WTC11 (cell line): ENCODE measurements at regions not wholly inside any gene's neighbourhood (a gene's known extent, or its start where the extent isn't known, plus 50 kb on each side); places are given as distances from the start of the nearest gene placed in this dataset.

Experiments
- ATAC-seq: fragments of 200-7000 bp; cut with Tn5 transposase; 2 replicates; pipeline ENCODE4 v1.10.0; 2021; ENCODE audit warnings: mild to moderate bottlenecking, moderate library complexity
- CTCF ChIA-PET: fragments of 300-600 bp; sonication (Branson Sonifier 250); formaldehyde crosslinking; loops from one replicate; lab custom pipeline; 2021; ENCODE audit warnings: antibody characterized with exemption; lab: Charles Lee
- POLR2A ChIA-PET: fragments of 350-600 bp; sonication (Branson Sonifier 250); formaldehyde crosslinking; loops from one replicate; lab custom pipeline; 2021; ENCODE audit warnings: antibody characterized with exemption; lab: Charles Lee
- DNase-seq: peaks from one replicate; pipeline ENCODE4 v3.0.0; 2021; ENCODE audit warnings: low spot score
- H3K27ac Mint-ChIP-seq: 2 replicates; pipeline ENCODE4 v1.8.0; 2021; ENCODE audit warnings: mixed read lengths
- H3K27me3 Mint-ChIP-seq: 2 replicates; pipeline ENCODE4 v1.8.0; 2021; ENCODE audit warnings: low read depth, mild to moderate bottlenecking, moderate library complexity, mixed read lengths
- H3K36me3 Mint-ChIP-seq: 2 replicates; pipeline ENCODE4 v1.8.0; 2021; ENCODE audit warnings: mixed read lengths
- H3K4me1 Mint-ChIP-seq: 2 replicates; pipeline ENCODE4 v1.8.0; 2022; ENCODE audit warnings: mixed read lengths
- H3K4me3 Mint-ChIP-seq: 2 replicates; pipeline ENCODE4 v1.8.0; 2021; ENCODE audit warnings: mild to moderate bottlenecking, moderate library complexity, mixed read lengths
- H3K9me3 Mint-ChIP-seq: 2 replicates; pipeline ENCODE4 v1.8.0; 2021; ENCODE audit warnings: mixed read lengths
- ARID4B ChIP-seq: sonication (generic); formaldehyde crosslinking; IDR thresholded peaks from 2 replicates; pipeline ENCODE4 v1.8.0; 2023; ENCODE audit warnings: missing genetic modification reagents, mild to moderate bottlenecking, borderline replicate concordance
- ATF1 ChIP-seq: sonication (generic); formaldehyde crosslinking; IDR thresholded peaks from 2 replicates; pipeline ENCODE4 v1.8.1; 2023; ENCODE audit warnings: mild to moderate bottlenecking, moderate library complexity, missing genetic modification reagents
- CBFB ChIP-seq: sonication (generic); formaldehyde crosslinking; IDR thresholded peaks from 2 replicates; pipeline ENCODE4 v1.8.1; 2022; ENCODE audit warnings: mild to moderate bottlenecking, low read depth, missing genetic modification reagents
- CREB1 ChIP-seq: sonication (generic); formaldehyde crosslinking; IDR thresholded peaks from 2 replicates; pipeline ENCODE4 v1.8.0; 2023; ENCODE audit warnings: mild to moderate bottlenecking, missing genetic modification reagents
- ELF4 ChIP-seq: sonication (generic); formaldehyde crosslinking; IDR thresholded peaks from 2 replicates; pipeline ENCODE4 v1.8.1; 2022; ENCODE audit warnings: low read depth, mild to moderate bottlenecking, moderate library complexity, missing genetic modification reagents
- FOXJ3 ChIP-seq: sonication (generic); formaldehyde crosslinking; IDR thresholded peaks from 2 replicates; pipeline ENCODE4 v1.9.0; 2021; ENCODE audit warnings: missing genetic modification reagents, mild to moderate bottlenecking, borderline replicate concordance
- GRHL2 ChIP-seq: fragments of 250-450 bp; sonication (Bioruptor Pico); IDR thresholded peaks from 2 replicates; pipeline ENCODE4 v1.8.0; 2022; ENCODE audit warnings: mild to moderate bottlenecking, moderate library complexity; ENCODE audit not compliant: insufficient replicate concordance, severe bottlenecking
- MXD4 ChIP-seq: fragments of 250-450 bp; sonication (Bioruptor Pico); IDR thresholded peaks from 2 replicates; pipeline ENCODE4 v1.8.0; 2021; ENCODE audit warnings: mild to moderate bottlenecking, moderate library complexity, borderline replicate concordance
- MYBL2 ChIP-seq: sonication (generic); formaldehyde crosslinking; IDR thresholded peaks from 2 replicates; pipeline ENCODE4 v1.8.1; 2023; ENCODE audit warnings: mild to moderate bottlenecking, moderate library complexity, missing genetic modification reagents
- NFE2L1 ChIP-seq: sonication (generic); formaldehyde crosslinking; IDR thresholded peaks from 2 replicates; pipeline ENCODE4 v1.8.1; 2023; ENCODE audit warnings: missing genetic modification reagents
- NR1H2 ChIP-seq: sonication (generic); formaldehyde crosslinking; IDR thresholded peaks from 2 replicates; pipeline ENCODE4 v1.9.0; 2021; ENCODE audit warnings: mild to moderate bottlenecking, moderate library complexity, missing genetic modification reagents
- RORB ChIP-seq: fragments of 250-450 bp; sonication (Bioruptor Pico); IDR thresholded peaks from 2 replicates; pipeline ENCODE4 v1.9.0; 2021; ENCODE audit warnings: mild to moderate bottlenecking
- SMAD4 ChIP-seq: sonication (generic); formaldehyde crosslinking; IDR thresholded peaks from 2 replicates; pipeline ENCODE4 v1.8.0; 2022; ENCODE audit warnings: mild to moderate bottlenecking, missing genetic modification reagents
- TEAD4 ChIP-seq: sonication (generic); formaldehyde crosslinking; IDR thresholded peaks from 2 replicates; pipeline ENCODE4 v1.8.0; 2022; ENCODE audit warnings: mild to moderate bottlenecking, missing genetic modification reagents
- ZNF423 ChIP-seq: fragments of 250-450 bp; sonication (Bioruptor Pico); IDR thresholded peaks from 2 replicates; pipeline ENCODE4 v2.1.2; 2022; ENCODE audit warnings: mild to moderate bottlenecking, moderate library complexity
- TF ChIP-seq, protein P1 (sequence below): sonication (generic); formaldehyde crosslinking; IDR thresholded peaks from 2 replicates; pipeline ENCODE4 v1.8.1; 2022; ENCODE audit warnings: mild to moderate bottlenecking, moderate library complexity, missing genetic modification reagents
- TF ChIP-seq, protein P2 (sequence below): sonication (generic); formaldehyde crosslinking; IDR thresholded peaks from 2 replicates; pipeline ENCODE4 v1.8.1; 2022; ENCODE audit warnings: low read depth, mild to moderate bottlenecking, moderate library complexity, missing genetic modification reagents, borderline replicate concordance
- TF ChIP-seq, protein P3 (sequence below): sonication (generic); formaldehyde crosslinking; IDR thresholded peaks from 2 replicates; pipeline ENCODE4 v1.8.1; 2023; ENCODE audit warnings: mild to moderate bottlenecking, missing genetic modification reagents, moderate library complexity
- TF ChIP-seq, protein P4 (sequence below): sonication (generic); formaldehyde crosslinking; IDR thresholded peaks from 2 replicates; pipeline ENCODE4 v1.8.1; 2022; ENCODE audit warnings: low read depth, missing genetic modification reagents, borderline replicate concordance
- TF ChIP-seq, protein P5 (sequence below): fragments of 250-450 bp; sonication (Bioruptor Pico); IDR thresholded peaks from 2 replicates; pipeline ENCODE4 v1.9.0; 2021; ENCODE audit warnings: mild to moderate bottlenecking, borderline replicate concordance
- TF ChIP-seq, protein P6 (sequence below): sonication (generic); formaldehyde crosslinking; IDR thresholded peaks from 2 replicates; pipeline ENCODE4 v1.8.0; 2022; ENCODE audit warnings: mild to moderate bottlenecking, missing genetic modification reagents

DNA sequence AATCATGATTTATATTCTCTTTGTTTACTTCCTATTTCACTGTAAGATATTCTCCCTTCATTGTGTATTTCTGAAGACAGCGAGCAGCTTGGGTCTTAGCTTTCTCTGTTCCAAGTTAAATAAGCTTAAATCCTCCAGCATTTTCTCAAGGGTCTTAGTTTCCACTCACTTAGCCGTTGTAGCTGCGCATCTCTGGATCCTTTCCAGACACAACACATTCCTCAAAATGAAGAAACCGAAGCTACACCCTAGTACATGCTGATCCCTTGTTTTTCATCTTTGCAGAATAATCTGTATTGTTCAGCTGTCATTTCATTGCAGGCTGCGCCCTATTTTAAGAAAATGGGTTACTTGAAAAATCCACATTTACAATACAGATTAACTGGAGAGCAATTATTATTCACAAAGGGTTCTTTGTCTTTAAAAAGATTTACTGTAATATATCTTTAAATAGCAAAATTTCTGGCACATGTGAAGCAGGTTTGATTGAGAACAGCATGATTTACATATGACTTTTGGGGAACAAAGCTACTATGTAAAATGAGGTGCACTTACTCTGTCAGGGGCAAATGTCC lies 375.8 kb downstream of the QKI start:
- ChIA-PET CTCF (no interaction called here), POLR2A (no interaction called here)
- DNase-seq (no peak), ATAC-seq (no peak)
- no peaks in the 10 kb centered on the region; the same call in 1 of the 2 replicates for H3K27me3 Mint-ChIP-seq
- H3K27ac Mint-ChIP-seq: no peak overlapping the region
- no peaks in the 10 kb centered on the region for H3K36me3 Mint-ChIP-seq
- no peaks in the 10 kb centered on the region for H3K9me3 Mint-ChIP-seq
- H3K4me1 Mint-ChIP-seq: peaks cover 9% of the 10 kb centered on the region; the same call in 1 of the 2 replicates
- TF ChIP-seq, protein P1, sequence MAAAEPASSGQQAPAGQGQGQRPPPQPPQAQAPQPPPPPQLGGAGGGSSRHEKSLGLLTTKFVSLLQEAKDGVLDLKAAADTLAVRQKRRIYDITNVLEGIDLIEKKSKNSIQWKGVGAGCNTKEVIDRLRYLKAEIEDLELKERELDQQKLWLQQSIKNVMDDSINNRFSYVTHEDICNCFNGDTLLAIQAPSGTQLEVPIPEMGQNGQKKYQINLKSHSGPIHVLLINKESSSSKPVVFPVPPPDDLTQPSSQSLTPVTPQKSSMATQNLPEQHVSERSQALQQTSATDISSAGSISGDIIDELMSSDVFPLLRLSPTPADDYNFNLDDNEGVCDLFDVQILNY (CRISPR knock-in tag): no peak
- TF ChIP-seq ATF1 (CRISPR knock-in tag) (no peak), SMAD4 (CRISPR knock-in tag) (no peak), FOXJ3 (CRISPR knock-in tag) (no peak), CBFB (CRISPR knock-in tag) (no peak), TEAD4 (CRISPR knock-in tag) (no peak)
- TF ChIP-seq, protein P2, sequence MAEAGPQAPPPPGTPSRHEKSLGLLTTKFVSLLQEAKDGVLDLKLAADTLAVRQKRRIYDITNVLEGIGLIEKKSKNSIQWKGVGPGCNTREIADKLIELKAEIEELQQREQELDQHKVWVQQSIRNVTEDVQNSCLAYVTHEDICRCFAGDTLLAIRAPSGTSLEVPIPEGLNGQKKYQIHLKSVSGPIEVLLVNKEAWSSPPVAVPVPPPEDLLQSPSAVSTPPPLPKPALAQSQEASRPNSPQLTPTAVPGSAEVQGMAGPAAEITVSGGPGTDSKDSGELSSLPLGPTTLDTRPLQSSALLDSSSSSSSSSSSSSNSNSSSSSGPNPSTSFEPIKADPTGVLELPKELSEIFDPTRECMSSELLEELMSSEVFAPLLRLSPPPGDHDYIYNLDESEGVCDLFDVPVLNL (CRISPR knock-in tag): no peak
- TF ChIP-seq, protein P3, sequence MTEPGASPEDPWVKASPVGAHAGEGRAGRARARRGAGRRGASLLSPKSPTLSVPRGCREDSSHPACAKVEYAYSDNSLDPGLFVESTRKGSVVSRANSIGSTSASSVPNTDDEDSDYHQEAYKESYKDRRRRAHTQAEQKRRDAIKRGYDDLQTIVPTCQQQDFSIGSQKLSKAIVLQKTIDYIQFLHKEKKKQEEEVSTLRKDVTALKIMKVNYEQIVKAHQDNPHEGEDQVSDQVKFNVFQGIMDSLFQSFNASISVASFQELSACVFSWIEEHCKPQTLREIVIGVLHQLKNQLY: no peak
- H3K4me3 Mint-ChIP-seq: no peak overlapping the region

- Mint-ChIP-seq H3K4me3 (no peak overlapping the region), H3K4me1 (peaks cover 9% of the 10 kb centered on the region; the same call in 1 of the 2 replicates)
- POLR2A ChIA-PET: no interaction called here
- TF ChIP-seq ARID4B (no peak), GRHL2 (CRISPR knock-in tag) (no peak), MYBL2 (CRISPR knock-in tag) (no peak), MXD4 (no peak), ELF4 (no peak), CREB1 (no peak), NR1H2 (CRISPR knock-in tag) (no peak), RORB (CRISPR knock-in tag) (no peak), NFE2L1 (CRISPR knock-in tag) (no peak), ZNF423 (CRISPR knock-in tag) (no peak)
- TF ChIP-seq, protein P4, sequence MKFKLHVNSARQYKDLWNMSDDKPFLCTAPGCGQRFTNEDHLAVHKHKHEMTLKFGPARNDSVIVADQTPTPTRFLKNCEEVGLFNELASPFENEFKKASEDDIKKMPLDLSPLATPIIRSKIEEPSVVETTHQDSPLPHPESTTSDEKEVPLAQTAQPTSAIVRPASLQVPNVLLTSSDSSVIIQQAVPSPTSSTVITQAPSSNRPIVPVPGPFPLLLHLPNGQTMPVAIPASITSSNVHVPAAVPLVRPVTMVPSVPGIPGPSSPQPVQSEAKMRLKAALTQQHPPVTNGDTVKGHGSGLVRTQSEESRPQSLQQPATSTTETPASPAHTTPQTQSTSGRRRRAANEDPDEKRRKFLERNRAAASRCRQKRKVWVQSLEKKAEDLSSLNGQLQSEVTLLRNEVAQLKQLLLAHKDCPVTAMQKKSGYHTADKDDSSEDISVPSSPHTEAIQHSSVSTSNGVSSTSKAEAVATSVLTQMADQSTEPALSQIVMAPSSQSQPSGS (CRISPR knock-in tag): no peak
- TF ChIP-seq, protein P5, sequence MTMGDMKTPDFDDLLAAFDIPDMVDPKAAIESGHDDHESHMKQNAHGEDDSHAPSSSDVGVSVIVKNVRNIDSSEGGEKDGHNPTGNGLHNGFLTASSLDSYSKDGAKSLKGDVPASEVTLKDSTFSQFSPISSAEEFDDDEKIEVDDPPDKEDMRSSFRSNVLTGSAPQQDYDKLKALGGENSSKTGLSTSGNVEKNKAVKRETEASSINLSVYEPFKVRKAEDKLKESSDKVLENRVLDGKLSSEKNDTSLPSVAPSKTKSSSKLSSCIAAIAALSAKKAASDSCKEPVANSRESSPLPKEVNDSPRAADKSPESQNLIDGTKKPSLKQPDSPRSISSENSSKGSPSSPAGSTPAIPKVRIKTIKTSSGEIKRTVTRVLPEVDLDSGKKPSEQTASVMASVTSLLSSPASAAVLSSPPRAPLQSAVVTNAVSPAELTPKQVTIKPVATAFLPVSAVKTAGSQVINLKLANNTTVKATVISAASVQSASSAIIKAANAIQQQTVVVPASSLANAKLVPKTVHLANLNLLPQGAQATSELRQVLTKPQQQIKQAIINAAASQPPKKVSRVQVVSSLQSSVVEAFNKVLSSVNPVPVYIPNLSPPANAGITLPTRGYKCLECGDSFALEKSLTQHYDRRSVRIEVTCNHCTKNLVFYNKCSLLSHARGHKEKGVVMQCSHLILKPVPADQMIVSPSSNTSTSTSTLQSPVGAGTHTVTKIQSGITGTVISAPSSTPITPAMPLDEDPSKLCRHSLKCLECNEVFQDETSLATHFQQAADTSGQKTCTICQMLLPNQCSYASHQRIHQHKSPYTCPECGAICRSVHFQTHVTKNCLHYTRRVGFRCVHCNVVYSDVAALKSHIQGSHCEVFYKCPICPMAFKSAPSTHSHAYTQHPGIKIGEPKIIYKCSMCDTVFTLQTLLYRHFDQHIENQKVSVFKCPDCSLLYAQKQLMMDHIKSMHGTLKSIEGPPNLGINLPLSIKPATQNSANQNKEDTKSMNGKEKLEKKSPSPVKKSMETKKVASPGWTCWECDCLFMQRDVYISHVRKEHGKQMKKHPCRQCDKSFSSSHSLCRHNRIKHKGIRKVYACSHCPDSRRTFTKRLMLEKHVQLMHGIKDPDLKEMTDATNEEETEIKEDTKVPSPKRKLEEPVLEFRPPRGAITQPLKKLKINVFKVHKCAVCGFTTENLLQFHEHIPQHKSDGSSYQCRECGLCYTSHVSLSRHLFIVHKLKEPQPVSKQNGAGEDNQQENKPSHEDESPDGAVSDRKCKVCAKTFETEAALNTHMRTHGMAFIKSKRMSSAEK (CRISPR knock-in tag): no peak
- TF ChIP-seq, protein P6, sequence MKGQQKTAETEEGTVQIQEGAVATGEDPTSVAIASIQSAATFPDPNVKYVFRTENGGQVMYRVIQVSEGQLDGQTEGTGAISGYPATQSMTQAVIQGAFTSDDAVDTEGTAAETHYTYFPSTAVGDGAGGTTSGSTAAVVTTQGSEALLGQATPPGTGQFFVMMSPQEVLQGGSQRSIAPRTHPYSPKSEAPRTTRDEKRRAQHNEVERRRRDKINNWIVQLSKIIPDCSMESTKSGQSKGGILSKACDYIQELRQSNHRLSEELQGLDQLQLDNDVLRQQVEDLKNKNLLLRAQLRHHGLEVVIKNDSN (CRISPR knock-in tag): no peak
Measured at GRCh38 chr6:163789199-163789810, 374.8 kb downstream of the QKI start.

More at GRCh38 chr6:163789199-163789810, 374.8 kb downstream of the QKI start:
- ATAC-seq (no peak), DNase-seq (no peak)
- Mint-ChIP-seq H3K27ac (no peak overlapping the region), H3K27me3 (no peaks in the 10 kb centered on the region; the same call in 1 of the 2 replicates), H3K9me3 (no peaks in the 10 kb centered on the region), H3K36me3 (no peaks in the 10 kb centered on the region)
- CTCF ChIA-PET: no interaction called here
